HG03521 (cell line): ENCODE measurements at regions not wholly inside any gene's neighbourhood (a gene's known extent, or its start where the extent isn't known, plus 50 kb on each side); places are given as distances from the start of the nearest gene placed in this dataset.
"Not testable (repeated sequence)": the region's sequence is repeated elsewhere in the genome, so short reads cannot be mapped to it uniquely, and the experiment has no call there.

Experiments used
- ATAC-seq: cut with Tn5 transposase; IDR thresholded peaks from one replicate; pipeline ENCODE4 v1.9.1; 2021; ENCODE audit warnings: mild to moderate bottlenecking, moderate library complexity; ENCODE audit not compliant: unreplicated experiment

DNA sequence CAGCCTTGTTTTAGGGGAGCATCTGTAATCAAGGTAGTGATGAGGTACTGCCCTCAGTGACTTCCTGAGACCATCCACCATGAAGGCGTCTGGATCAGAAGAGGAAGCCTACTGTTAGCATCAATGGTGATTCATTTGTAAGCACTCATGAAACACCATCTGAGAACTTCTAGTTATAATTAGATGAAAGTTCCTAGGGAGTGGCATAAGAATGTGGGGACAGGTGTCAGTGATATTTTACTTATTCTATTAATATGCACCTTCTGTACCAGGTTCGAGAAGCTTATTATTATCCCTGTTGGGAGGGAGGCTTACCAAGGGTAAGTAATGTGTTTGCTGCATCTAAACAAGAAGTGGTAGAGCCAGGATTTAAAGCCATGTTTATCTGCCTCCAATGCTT is 295.8 kb upstream of the TBL1XR1 start:
- ATAC-seq, result no peak

DNA sequence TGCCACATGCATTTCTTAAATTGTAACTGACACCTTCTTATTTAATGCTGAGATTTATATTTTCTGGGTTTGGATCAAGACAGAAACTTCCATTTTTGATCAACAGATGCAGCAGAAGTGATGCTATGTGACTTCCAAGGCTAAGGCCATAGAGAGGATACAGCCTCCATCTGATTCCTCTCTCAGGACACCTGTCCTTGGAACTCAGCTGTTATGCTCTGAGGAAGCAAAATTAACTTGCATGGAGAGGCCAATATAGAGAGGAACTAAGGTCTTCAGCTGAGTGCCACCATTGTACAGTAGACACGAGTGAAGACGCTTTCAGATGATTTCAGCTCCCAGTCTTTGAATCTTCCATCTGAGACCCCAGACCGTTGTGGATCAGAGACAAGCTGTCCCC is 296.9 kb upstream of the TBL1XR1 start:
- ATAC-seq, result no peak

DNA sequence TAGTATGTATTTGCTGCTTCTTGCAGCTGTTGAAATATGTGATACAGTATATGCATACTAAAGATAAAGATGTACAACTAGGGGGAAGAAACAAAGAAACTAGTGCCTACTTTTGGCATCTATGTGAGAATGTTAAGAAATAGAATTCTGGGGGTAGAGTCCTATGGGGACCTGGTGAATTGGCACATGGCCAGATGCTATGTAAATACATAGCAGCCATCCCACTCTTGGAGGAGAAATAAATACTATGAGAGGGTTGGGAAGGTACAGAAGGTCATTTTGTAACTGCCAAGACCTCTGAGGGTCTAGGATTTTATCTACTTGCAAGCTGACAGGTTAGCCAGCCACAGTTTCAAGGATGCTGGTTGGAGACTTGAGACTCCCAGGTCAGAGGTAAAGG is 298.3 kb upstream of the TBL1XR1 start:
- no peak for ATAC-seq

DNA sequence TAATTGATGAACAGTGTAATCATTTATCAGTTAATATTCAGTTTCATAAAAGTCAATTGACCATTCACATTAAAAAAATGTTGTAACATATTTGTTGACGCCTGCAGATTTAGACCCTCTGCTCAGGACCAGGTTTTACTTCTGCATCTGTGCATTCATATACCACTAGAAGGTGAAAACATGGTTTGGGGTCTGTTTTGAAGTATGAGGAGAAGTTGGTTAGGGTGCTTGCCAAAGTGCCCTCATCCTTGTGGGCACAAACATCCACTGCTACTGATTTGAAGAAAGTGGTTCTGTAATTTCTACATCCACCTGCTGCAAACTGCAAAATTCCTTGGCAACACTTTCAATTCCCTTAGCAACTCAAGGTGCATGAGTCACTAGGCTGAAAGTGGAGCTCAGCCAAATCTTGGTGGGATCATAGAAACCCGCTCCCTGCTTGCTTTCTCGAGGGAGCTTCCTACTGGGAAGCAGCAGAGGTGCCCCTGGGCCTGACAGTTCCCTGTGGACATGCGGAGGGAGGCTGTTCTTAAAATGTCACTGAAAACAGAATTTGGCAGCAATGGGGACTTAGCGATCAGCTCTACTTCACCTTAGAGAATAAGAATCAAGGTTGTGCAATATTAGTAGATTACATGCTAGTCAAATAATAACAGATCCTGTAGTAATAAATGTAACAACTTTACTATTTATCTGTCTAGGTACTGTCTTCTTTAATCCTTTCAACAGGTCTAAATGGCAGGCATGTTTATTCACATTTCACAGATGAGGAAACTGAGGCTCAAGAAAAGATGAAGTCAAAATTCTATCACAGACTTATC is 301.0 kb upstream of the TBL1XR1 start:
- ATAC-seq, result no peak

DNA sequence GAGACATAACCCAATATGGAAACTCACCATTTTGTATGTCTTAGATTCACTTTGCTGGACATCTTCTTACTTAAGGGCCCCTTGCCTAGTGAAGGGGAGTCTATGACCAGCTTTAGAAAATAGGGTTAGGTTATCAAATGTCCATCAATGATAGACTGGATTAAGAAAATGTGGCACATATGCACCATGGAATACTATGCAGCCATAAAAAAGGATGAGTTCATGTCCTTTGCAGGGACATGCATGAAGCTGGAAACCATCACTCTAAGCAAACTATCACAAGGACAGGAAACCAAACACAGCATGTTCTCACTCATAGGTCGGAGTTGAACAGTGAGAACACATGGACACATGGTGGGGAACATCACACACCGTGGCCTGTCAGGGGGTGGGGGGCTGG is 301.8 kb upstream of the TBL1XR1 start:
- not testable (repeated sequence) for ATAC-seq

DNA sequence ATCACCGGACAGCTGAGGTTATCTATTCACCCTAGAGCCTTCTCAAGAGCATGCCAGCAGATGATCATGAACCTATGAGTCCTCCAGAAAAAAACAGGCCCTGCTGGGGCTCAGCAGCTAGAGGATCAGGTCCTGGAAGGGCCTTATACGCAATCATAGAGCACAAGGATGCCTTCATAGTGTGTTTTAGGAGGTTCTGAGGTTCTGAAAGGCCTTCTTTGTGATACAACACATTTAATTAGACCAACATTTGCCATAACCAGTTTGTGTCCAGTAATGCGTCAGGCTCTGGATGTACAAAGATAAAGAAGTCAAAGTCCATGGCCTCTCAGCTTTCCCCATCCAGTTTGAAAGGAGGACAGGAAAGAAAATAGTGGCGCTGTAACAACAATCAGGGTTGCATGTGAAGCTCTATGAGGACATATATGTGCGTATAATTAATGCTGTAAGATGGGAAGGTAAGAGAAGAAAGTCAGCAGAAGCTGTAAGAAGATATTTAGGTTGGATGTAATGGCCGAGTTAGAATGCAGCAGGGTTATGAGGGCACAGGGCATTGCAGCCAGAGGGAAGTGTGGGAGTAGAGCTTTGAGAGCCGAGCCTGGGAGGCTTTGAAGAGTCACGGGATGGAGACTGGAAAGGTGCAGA is 302.6 kb upstream of the TBL1XR1 start:
- ATAC-seq, result no peak

DNA sequence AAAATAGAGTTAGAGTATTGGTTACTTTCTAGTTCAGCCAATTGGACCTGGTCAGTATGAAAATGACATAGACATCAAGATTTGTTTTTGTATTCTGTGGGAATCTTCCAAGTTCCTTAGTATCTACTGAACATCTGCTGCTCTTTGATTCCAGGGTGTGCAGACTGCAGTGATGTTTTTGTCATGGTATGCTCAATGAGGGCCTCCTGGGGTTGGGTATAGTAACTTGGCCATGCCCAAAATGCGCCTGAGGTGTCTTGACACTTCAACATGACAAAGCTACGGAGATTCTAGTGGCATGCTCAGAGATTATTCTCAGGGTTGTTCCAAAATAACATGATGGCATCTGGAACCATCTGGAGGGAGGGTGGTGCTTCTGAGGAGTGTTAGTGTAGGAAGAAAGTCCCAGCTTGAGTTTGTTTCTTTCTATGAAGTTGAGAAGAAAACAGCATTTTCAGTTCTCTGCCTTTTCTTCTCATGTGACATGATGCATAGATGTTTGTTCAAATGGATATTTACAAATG is 313.5 kb upstream of the TBL1XR1 start:
- ATAC-seq, result no peak

DNA sequence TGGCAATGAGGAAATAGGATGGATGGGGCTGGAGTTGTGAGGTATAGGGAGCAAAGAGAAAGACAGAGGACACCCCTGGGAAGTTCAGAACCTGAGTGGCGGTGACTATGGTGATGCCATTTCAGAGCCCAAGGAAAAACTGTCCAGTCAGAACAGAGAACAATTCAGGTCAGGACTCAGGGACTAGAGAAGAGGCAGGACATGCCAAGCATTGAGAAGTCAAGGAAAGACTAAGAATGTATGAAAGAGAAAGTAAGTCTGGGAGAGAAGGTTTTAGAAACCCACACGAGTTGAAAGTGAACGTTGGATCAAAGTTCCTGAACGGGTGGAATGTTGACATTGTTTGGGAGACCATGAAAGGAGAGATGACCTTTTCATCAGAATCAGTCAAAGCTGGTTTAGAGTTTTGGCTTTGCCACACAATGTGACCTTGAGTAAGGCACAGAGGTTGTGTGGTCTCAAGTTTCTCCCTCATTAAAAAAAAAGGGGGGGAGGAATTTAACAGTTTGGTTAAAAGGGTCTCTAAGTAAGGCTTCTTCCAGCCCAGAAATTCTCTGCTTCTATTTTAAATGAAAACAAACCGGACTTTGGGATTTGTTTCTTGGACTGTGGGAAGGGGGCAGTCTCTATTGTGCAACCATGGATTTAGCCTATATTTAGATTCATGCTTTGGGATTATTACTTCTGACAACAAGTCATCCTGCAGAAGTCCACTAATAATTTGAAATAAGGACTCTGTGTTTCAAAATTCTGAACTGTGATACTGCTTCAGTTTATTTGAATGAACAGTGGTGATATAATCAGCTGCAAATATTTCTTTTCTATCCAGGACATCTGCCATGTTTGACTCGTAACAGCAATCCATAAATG is 315.9 kb upstream of the TBL1XR1 start:
- ATAC-seq, result no peak

DNA sequence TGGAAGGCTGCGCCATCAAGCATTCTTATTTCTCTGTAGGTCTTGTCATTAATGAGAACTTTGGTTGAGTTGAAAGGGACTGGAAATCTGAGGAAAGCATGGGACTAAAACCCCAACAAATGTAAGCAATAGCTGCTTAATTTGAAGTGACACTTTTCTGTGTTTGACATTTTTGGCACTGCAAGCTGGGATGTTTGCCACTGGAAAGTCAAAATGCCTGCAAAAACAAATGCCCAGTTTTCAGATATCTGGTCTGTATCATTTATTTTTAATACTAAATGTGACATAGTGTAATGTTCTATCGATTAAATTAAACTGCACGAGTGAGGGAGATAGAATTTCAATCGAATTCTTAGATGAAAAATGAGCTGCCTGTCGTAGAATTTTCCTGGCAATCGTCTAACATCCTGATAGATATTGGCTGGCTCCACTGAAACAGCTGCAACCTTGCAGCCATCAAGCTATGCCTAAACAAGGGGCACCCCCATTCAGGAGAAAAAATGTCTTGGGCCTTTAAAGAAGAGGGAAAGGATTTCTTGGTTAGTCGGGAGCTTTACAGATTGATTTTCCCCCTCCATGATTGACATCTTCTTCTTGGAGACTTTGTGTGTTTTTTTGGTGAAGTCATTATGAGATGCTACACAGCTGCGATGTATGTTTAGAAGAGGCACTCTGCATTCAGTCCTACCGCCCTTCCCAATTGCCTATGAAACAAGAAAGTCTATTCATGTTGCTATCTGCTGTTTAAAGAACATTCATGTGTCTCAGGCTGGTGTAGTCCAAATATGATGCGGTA is 316.7 kb upstream of the TBL1XR1 start:
- ATAC-seq, result no peak

DNA sequence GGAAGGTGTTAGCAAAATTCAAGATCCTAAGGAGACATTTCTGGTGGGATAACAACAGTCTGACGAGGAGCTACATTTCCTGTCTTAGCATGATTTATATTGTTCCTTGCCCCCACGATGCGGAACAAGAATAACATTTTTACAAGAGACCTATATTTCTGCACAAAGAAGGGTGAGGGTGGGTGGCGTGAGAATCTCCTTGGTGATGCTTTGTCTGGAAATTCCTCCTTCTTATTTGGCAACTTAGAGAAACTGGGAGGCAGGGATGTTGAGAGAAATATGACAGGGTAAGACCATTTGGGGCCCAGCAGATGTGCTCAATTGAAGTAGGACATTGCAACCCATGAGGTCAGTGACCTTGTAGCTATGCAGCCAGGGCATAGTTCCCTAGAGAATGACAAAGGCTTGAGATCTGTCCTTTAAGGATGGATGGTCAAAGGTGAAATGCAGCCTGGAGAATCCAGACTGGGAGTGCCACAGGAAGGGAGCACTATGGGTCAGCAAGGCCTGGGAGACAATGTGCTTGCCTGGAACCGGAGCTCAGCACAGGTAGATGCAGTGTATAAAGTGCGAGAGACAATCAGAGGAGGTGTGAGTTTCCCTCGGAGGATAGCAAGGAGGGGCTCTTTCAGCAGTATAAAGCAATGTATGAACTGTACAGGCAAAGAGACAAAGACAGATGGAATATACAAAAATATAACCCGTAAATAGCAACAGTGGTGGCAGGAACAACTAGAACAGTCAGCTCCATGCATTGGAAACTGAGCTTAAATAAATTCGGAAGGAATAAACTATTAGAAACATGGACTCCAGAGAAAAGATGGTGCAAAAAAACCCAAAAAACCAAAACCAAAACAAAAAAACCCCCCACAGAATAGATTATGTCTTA is 317.6 kb upstream of the TBL1XR1 start:
- ATAC-seq, result no peak

DNA sequence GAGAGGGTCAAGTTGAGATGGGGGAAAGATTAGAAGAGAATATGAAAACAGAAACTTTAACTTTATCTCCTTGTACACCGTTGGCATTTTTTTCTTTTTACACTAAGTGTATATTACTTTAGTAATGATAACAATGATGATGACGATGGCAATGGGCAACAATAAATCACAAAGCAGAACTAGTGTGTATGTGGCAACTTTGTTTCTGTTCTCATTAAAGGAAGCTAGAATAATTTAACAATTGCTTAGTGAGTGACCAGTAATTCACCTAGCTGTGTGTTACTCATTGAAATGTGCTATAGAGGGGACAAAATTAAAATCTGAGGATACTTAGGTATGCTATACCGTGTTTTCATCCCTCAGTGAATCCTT is 318.5 kb upstream of the TBL1XR1 start:
- ATAC-seq, result no peak

DNA sequence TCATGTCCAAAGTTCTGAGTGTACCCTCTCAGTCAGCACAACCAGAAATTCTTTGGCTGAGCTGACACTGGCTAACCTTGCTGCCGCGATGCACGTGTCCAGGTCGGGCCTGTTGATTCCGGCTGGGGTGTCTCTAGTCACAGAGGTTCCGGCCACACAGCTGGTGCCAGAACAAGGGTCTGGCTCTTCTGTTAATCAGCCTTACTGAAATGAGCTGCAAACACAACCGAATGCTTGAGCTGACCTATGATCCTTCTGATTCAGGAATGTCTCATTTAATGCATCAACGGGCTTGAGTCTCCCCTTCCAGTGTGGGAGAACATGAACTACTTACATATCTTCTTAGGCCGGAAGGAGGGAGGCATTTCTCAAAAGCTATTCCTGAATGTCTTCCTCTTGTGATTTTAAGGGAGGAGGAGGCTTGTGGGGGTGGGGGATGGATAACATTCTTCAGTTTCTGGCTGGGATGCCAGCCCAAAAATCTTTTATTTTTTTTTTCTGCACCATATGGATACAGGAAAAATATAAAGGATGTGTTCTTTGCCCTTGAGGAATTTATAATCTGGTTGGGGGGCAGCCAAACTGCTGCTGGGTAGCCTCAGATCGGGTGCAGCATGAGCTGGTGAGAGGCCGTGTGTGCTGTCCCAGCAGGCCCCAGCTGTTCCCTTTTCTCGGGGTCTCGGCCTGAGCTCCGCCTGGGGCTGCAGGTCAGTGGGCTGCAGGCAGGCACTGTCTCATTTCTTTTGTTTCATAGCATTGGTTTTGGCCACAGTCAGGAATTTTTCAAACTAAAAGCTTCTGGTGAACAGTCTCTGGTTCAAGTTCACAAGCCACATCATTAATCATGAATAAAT is 319.1 kb upstream of the TBL1XR1 start:
- no peak for ATAC-seq

DNA sequence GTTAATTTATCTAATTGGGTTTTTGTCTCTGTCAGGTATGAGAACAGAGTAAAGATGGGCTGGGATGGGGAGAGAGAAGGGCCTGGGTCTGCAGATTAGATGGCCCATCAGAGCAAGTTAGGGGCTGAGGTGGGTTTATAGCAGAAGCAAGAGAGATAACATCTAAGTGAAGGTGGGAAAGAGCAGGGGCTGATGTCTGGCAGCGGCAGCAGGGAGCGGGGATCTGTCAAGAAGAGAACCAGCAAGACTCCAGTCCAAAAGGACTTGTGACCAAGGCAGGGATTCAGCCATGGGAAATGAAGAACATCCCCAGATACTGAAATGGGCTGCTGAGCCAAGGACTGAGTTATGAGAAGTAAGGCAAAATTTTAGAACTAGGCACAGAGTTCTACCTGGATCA is 320.6 kb upstream of the TBL1XR1 start:
- ATAC-seq, result no peak

DNA sequence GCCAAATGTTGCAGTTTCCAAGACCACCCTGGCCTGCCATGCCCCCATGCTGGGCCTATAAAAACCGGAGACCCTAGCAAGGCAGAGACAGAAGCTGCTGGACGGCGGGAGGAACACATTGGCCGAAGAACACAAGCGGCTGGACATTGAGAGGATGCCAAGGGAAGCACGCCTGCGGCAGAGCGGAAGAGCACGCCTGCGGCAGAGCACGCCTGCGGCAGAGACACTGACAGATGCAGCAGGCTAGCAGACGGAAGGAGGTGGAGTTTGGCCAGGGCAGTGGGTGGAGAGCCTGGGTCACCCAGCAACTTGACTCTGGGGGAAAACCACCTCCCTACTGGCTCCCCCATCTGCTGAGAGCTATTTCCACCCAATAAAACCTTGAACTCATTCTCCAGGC is 322.3 kb upstream of the TBL1XR1 start:
- ATAC-seq, result no peak

DNA sequence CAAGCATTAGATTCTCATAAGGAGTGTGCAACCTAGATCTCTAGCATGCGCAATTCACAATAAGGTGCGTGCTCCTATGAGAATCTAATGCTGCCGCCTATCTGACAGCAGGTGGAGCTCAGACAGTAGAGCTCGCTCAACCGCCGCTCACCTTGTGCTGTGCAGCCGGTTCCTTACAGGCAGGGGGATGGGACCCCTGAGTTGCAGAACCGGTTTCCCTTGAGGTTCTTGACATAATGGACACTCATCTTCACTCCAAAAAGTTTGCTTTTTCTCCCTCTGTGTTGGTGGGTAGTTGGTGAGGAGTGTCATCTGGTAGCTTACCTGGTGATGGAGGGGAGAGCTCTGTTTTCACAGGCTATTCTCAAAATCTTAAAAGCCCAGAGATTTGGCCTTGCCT is 324.0 kb upstream of the TBL1XR1 start:
- no peak for ATAC-seq

DNA sequence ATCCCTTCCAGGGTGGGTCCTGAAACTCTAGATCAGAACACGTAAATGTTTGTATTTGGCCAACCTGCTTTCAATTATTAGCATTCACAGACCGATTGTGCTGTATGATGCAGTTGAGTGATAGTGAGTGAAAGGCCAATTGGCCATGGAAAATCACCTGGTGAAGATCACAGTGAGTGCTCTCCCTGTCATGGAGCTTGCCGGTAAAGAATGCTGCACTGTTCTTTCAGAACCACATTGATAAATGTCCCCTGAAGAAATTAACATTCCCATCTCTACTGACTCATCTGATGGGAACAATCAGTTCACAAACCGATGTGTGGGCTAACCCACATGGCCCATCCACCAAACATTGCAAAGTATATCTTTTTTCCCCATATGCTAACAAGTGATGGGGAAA is 324.8 kb upstream of the TBL1XR1 start:
- no peak for ATAC-seq

DNA sequence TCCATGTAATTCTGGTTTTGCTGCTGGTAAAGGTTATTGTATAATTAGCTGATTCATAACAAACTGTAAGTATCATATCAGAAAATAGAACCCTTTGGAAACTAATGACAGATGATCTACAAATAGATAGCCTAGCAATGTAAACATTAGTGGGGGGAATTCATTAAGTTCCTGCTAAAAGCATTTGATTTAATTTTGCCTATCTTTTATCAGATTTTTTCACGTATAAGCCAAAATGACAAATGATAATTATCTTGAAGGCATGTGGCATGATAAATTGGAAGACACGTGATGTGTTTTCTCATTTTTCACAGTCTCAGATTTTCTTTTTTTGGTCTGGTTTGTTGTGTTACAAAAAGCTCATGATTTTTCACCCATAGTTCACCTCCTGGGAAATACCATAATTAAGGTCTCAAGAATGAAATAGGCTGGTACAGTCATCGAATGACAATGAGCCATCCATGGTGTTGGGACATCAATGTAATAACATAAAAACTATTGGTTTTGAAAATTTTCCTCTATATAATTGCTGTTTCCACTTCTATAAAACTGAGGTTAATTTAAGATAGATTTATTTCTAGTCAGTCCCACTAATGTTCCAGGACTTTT is 325.9 kb upstream of the TBL1XR1 start:
- no peak for ATAC-seq

DNA sequence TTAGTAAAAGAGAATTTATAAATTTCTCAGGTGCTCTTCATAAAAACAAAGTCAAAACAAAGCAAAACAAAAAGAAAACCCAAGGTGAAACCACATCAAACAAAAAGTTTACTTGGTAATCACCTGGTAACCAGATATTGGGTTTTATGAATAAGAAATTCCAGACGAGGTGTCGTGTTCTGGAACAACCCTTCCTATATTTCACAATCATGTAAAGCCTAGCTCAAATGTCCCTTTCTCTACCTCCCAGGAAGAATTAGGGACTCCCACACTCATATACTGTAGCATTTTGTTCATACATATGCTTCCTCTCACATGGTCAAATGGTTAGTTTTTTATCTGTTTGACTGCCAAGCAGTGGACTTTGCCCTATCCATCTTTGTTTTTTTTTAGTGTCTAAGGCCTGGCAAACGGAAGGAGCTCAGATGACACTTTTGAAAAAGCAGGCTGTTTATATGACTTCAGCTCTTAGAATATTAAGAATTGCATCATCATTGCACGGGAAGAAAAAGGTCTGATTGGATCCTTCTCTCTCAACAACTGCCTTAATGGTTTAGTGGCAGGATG is 326.7 kb upstream of the TBL1XR1 start:
- no peak for ATAC-seq
